ENCODE measurements at regions not wholly inside any gene's neighbourhood (a gene's known extent, or its start where the extent isn't known, plus 50 kb on each side); places are given as distances from the start of the nearest gene placed in this dataset.

DNA sequence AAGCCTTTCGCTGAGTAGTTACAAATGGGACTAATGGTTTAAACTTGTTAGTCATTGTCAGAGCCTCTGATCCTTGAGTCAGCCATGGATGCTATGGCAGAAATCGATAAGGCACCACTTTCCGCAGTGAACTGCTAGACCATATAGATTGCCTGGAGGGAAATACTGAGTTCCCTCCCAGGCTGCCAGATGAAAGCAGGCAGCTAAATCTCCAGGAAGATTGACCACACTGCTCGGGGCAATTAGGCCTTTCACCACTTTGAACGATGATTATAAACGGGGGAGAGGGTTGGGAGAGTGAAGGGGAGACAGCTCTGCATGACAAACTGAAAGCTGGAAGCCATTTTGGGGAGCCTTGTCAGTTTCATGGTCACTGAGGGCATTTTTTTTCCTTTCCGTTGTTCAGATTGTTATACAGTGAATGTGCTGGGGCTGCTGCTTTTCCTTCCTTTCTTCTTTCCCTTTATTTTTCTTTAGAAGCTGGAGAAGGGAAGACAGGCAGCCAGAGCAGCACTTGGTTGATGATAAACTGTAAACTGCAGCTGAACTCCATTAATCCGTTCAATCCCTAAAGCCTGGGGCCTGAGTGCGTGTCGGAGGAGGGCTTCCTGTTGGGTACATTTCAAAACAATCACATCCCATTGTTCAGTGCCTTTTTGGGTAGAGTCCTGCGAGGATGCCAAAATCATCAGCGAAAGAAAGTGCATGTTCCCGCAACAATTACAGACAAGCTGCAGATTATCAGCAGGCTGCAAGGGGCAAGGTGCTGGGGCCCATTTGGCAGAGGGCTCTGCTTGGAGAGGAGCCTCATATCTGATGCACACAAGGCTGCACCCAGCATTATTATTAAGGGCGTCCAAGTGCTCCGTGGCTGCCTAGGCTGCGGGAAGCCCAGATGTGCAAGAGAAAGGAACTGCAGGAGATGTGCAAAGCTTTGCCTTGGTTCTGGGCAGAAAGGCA lies 308.4 kb downstream of the PSAT1 start:
- no peak for TF ChIP-seq POLR2A (IDR thresholded peaks at IDR 0.05)
- TF ChIP-seq, protein P1, sequence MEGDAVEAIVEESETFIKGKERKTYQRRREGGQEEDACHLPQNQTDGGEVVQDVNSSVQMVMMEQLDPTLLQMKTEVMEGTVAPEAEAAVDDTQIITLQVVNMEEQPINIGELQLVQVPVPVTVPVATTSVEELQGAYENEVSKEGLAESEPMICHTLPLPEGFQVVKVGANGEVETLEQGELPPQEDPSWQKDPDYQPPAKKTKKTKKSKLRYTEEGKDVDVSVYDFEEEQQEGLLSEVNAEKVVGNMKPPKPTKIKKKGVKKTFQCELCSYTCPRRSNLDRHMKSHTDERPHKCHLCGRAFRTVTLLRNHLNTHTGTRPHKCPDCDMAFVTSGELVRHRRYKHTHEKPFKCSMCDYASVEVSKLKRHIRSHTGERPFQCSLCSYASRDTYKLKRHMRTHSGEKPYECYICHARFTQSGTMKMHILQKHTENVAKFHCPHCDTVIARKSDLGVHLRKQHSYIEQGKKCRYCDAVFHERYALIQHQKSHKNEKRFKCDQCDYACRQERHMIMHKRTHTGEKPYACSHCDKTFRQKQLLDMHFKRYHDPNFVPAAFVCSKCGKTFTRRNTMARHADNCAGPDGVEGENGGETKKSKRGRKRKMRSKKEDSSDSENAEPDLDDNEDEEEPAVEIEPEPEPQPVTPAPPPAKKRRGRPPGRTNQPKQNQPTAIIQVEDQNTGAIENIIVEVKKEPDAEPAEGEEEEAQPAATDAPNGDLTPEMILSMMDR (IDR thresholded peaks at IDR 0.05), result no peak
